OCI-LY7 (cell line): ENCODE measurements at regions not wholly inside any gene's neighbourhood (a gene's known extent, or its start where the extent isn't known, plus 50 kb on each side); places are given as distances from the start of the nearest gene placed in this dataset.

Experiments
- CTCF ChIP-seq: fragments of 200-600 bp; sonication (generic); conservative IDR thresholded peaks from 2 replicates; pipeline ENCODE4 v1.5.1; 2014; ENCODE audit warnings: mild to moderate bottlenecking, antibody characterized with exemption, low read length, moderate library complexity, mixed read lengths
- EZH2phosphoT487 ChIP-seq: fragments of 200-600 bp; sonication (generic); IDR thresholded peaks from 2 replicates; pipeline ENCODE4 v1.6.1; 2018; ENCODE audit warnings: low read depth, borderline replicate concordance, mild to moderate bottlenecking, mixed run types, antibody characterized with exemption, low read length, moderate library complexity, mixed read lengths

- TF ChIP-seq CTCF (no peak), EZH2phosphoT487 (no peak)
Observed at GRCh38 chr3:88744896-88745295, 362.5 kb upstream of the EPHA3 start.
